GM12878 (cell line): ENCODE measurements at regions not wholly inside any gene's neighbourhood (a gene's known extent, or its start where the extent isn't known, plus 50 kb on each side); places are given as distances from the start of the nearest gene placed in this dataset.

ENCODE experiments used
- ATAC-seq: fragments of 200-7000 bp; cut with Tn5 transposase; 3 replicates; pipeline ENCODE4 v1.9.1; 2020; ENCODE audit warnings: mild to moderate bottlenecking, moderate library complexity
- BruUV-seq: library from RNA; stranded (reverse); fragments of 400-500 nt; replicated peaks from 2 replicates; lab custom pipeline; 2021; lab: Mats Ljungman, UMichigan
- CTCF ChIA-PET: fragments of 300-600 bp; sonication (Branson Sonifier 250); formaldehyde crosslinking; extraction: SDS; loops from one replicate; lab custom pipeline; 2021; ENCODE audit warnings: inconsistent platforms; lab: Yijun Ruan, JAX
- POLR2A ChIA-PET: fragments of 350-600 bp; formaldehyde crosslinking; extraction: SDS; loops from one replicate; lab custom pipeline; 2021; ENCODE audit warnings: inconsistent platforms; lab: Charles Lee
- RAD21 ChIA-PET: fragments of 300-600 bp; sonication (Branson Sonifier 250); formaldehyde crosslinking; loops from one replicate; lab custom pipeline; 2023; ENCODE audit warnings: antibody characterized with exemption; ENCODE audit not compliant: unreplicated experiment; lab: Charles Lee
- SMC1A ChIA-PET: fragments of 300-600 bp; sonication (Branson Sonifier 250); formaldehyde crosslinking; loops from one replicate; lab custom pipeline; 2023; ENCODE audit not compliant: unreplicated experiment, uncharacterized antibody; lab: Charles Lee
- DNase-seq: peaks from one replicate; pipeline ENCODE4 v3.0.0-alpha.2; 2011; ENCODE audit warnings: low read depth, low spot score
- FAIRE-seq: peaks from 3 replicates; lab custom pipeline; 2011; peaks lifted over from hg19 to GRCh38; lab: Jason Lieb, UNC
- H2AFZ ChIP-seq: 2 replicates; pipeline ENCODE4 v1.6.0; 2011; ENCODE audit warnings: low read depth, low read length, control low read depth; ENCODE audit not compliant: control insufficient read depth
- H3K27ac ChIP-seq: 2 replicates; pipeline ENCODE4 v1.5.1; 2011; ENCODE audit warnings: control low read depth; ENCODE audit not compliant: control insufficient read depth, insufficient read depth
- H3K27me3 ChIP-seq, 2 experiments: replicated peaks in 1 of 2; 2 replicates each; pipeline versions ENCODE4 v1.6.0 to v1.6.1; 2011; ENCODE audit warnings: low read length in 1 of 2; ENCODE audit not compliant: control insufficient read depth in 2 of 2, insufficient read depth in 2 of 2
- H3K36me3 ChIP-seq, 2 experiments: 2 replicates each; pipeline ENCODE4 v1.5.1; 2011; ENCODE audit warnings: low read length in 1 of 2; ENCODE audit not compliant: control insufficient read depth in 2 of 2, insufficient read depth in 2 of 2
- H3K4me1 ChIP-seq: 2 replicates; pipeline ENCODE4 v1.6.1; 2011; ENCODE audit warnings: mild to moderate bottlenecking, low read length, moderate library complexity, mixed read lengths; ENCODE audit not compliant: control insufficient read depth, insufficient read depth
- H3K4me2 ChIP-seq: 2 replicates; pipeline ENCODE4 v1.6.0; 2011; ENCODE audit warnings: control low read depth; ENCODE audit not compliant: control insufficient read depth, insufficient read depth
- H3K4me3 ChIP-seq: fragments of 200-600 bp; sonication (generic); 2 replicates; pipeline ENCODE4 v1.5.1; 2016
- H3K79me2 ChIP-seq: 2 replicates; pipeline ENCODE4 v1.6.0; 2011; ENCODE audit warnings: low read length; ENCODE audit not compliant: control insufficient read depth, insufficient read depth
- H3K9ac ChIP-seq: 2 replicates; pipeline ENCODE4 v1.8.0; 2011; ENCODE audit warnings: low read length, control low read depth, mixed read lengths; ENCODE audit not compliant: control insufficient read depth, insufficient read depth
- H3K9me3 ChIP-seq: replicated peaks from 3 replicates; pipeline ENCODE4 v1.5.1; 2011; ENCODE audit warnings: mild to moderate bottlenecking, low read length; ENCODE audit not compliant: control insufficient read depth, insufficient read depth
- H4K20me1 ChIP-seq: 2 replicates; pipeline ENCODE4 v1.6.0; 2011; ENCODE audit not compliant: control insufficient read depth, insufficient read depth
- CEBPB ChIP-seq, 2 experiments: fragments of 150-350 bp in 1 of 2; IDR thresholded peaks; 2 replicates each; pipeline ENCODE4 v1.6.1; 2012 to 2014; ENCODE audit warnings: low read depth in 2 of 2, low read length in 2 of 2, borderline replicate concordance in 1 of 2, inconsistent platforms in 1 of 2
- FOXM1 ChIP-seq: IDR thresholded peaks from 2 replicates; pipeline ENCODE4 v1.6.1; 2012; ENCODE audit warnings: low read depth, mild to moderate bottlenecking, inconsistent platforms, low read length, moderate library complexity
- MYC ChIP-seq: IDR thresholded peaks from 2 replicates; pipeline ENCODE4 v1.6.1; 2011; ENCODE audit warnings: mild to moderate bottlenecking, low read length, moderate library complexity, inconsistent platforms; ENCODE audit not compliant: insufficient read depth, insufficient replicate concordance, insufficient read length, severe bottlenecking
- STAT3 ChIP-seq: IDR thresholded peaks from 2 replicates; pipeline ENCODE4 v1.6.1; 2011; ENCODE audit warnings: low read depth, low read length, improper control_type of control experiment
- WGBS: methylation state at CpG from one replicate; pipeline ENCODE4 v1.1.6; 2016; ENCODE audit warnings: low lambda C conversion rate; ENCODE audit not compliant: insufficient replicate concordance, insufficient coverage; ENCODE audit errors: missing lambda C conversion rate; 5-methylcytosine and 5-hydroxymethylcytosine counted together
- in situ Hi-C: fragments of 300-500 bp; cut with MboI; formaldehyde crosslinking; loops from 9 replicates; pipeline ENCODE4 v1.14.3; 2018; ENCODE audit warnings: mixed read lengths
- intact Hi-C: fragments of 100-400 bp; cut with micrococcal nuclease; formaldehyde crosslinking; loops from one replicate; pipeline ENCODE4 v1.14.2; 2022; ENCODE audit not compliant: unreplicated experiment
- TF ChIP-seq, protein P1 (sequence below): fragments of 150-350 bp; IDR thresholded peaks from 2 replicates; pipeline ENCODE4 v1.6.1; 2016; ENCODE audit warnings: low read depth, low read length
- TF ChIP-seq, protein P2 (sequence below): IDR thresholded peaks from 2 replicates; pipeline ENCODE4 v1.6.1; 2012; ENCODE audit warnings: low read depth, low read length, improper control_type of control experiment
- TF ChIP-seq, protein P3 (sequence below): IDR thresholded peaks from 2 replicates; pipeline ENCODE4 v1.6.1; 2012; ENCODE audit warnings: low read depth, low read length, improper control_type of control experiment

DNA sequence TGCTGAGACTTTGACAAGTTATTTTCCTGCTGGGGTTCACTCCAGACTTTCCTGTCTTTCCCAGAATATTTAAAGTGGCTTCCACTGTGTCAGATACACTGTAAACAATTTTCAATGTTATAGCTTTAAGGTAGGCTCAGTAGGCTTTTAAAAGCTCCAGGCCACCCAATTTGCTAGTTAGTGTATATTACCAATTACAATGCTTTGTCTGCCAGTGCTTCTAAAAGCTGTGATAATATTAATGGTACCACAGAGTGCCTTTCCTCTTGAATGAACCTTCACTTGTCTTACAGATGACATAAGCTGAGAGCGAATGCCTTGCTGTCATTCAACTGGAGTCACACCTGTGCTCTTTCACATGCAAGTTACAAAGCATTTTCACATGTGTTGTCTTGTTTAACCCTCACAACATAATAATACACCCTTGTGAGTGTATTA lies 239.7 kb upstream of the HTR2A start (continued):
- TF ChIP-seq, protein P1, sequence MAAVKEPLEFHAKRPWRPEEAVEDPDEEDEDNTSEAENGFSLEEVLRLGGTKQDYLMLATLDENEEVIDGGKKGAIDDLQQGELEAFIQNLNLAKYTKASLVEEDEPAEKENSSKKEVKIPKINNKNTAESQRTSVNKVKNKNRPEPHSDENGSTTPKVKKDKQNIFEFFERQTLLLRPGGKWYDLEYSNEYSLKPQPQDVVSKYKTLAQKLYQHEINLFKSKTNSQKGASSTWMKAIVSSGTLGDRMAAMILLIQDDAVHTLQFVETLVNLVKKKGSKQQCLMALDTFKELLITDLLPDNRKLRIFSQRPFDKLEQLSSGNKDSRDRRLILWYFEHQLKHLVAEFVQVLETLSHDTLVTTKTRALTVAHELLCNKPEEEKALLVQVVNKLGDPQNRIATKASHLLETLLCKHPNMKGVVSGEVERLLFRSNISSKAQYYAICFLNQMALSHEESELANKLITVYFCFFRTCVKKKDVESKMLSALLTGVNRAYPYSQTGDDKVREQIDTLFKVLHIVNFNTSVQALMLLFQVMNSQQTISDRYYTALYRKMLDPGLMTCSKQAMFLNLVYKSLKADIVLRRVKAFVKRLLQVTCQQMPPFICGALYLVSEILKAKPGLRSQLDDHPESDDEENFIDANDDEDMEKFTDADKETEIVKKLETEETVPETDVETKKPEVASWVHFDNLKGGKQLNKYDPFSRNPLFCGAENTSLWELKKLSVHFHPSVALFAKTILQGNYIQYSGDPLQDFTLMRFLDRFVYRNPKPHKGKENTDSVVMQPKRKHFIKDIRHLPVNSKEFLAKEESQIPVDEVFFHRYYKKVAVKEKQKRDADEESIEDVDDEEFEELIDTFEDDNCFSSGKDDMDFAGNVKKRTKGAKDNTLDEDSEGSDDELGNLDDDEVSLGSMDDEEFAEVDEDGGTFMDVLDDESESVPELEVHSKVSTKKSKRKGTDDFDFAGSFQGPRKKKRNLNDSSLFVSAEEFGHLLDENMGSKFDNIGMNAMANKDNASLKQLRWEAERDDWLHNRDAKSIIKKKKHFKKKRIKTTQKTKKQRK: no peak
- no peak for TF ChIP-seq FOXM1

DNA sequence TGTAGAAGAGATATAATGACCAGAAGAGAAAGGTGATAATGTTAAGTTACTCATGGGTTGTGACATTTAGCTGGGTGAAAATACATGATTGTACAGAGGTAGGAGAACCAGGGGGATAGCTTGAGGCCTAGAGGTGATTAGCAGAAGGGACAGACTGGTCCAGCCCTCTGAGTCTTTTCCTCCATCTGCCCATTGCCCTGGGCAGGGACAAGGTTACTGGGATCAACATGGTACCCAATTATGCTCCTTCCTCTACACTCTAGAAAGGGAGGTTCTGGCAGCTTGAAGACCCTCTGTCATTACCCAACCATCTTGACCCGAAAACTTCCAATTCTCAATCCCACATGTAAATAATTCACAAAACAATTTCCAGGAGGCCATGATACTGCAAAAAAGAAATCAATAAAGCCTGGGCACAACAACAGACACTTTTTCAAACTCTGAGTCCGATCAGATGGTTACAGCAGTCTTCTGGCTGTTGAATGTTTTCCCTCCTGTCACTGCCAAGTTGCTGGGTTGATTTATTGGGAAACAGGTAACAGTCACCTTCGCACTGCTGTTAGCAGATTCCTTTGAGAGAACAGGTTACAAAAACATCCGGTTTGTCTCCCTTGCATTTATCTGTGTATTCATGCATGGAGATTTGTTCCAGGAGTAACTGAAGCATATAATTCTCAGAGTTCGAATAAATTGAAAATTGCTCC lies 239.1 kb upstream of the HTR2A start:
- H3K36me3 ChIP-seq: no peaks in the 10 kb centered on the region
- SMC1A ChIA-PET: no interaction called here
- CTCF ChIA-PET: no interaction called here
- H3K27ac ChIP-seq: no peak overlapping the region
- in situ Hi-C loops (no loop called here), intact Hi-C loops (no loop called here)
- ATAC-seq (no peak), FAIRE-seq (no peak), DNase-seq (no peak)
- no peaks in the 10 kb centered on the region for H3K4me1 ChIP-seq
- no peak overlapping the region for H3K9ac ChIP-seq
- no peaks in the 10 kb centered on the region for H4K20me1 ChIP-seq
- H3K27me3 ChIP-seq: no peaks in the 10 kb centered on the region
- no peaks in the 10 kb centered on the region; the same call in 2 of the 3 replicates for H3K9me3 ChIP-seq
- H3K4me2 ChIP-seq: no peak overlapping the region
- 87% methylated on average over 5 of the region's 5 CpGs for WGBS
- H3K79me2 ChIP-seq: no peaks in the 10 kb centered on the region
- no peak overlapping the region for H3K4me3 ChIP-seq
- TF ChIP-seq STAT3 (no peak), CEBPB (IDR thresholded peaks at IDR 0.05; ENCODE audit: borderline replicate concordance in 1 of 2, low read depth in 2 of 2, low read length in 2 of 2) (no peak), MYC (no peak)
- TF ChIP-seq, protein P2, sequence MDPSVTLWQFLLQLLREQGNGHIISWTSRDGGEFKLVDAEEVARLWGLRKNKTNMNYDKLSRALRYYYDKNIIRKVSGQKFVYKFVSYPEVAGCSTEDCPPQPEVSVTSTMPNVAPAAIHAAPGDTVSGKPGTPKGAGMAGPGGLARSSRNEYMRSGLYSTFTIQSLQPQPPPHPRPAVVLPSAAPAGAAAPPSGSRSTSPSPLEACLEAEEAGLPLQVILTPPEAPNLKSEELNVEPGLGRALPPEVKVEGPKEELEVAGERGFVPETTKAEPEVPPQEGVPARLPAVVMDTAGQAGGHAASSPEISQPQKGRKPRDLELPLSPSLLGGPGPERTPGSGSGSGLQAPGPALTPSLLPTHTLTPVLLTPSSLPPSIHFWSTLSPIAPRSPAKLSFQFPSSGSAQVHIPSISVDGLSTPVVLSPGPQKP: no peak
- TF ChIP-seq, protein P3, sequence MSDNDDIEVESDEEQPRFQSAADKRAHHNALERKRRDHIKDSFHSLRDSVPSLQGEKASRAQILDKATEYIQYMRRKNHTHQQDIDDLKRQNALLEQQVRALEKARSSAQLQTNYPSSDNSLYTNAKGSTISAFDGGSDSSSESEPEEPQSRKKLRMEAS: no peak
- BruUV-seq: no TSS peak
- no peak overlapping the region for H2AFZ ChIP-seq
- POLR2A ChIA-PET: no interaction called here
- RAD21 ChIA-PET: no interaction called here
